Lung (tissue), 11 donors: ENCODE measurements at regions not wholly inside any gene's neighbourhood (a gene's known extent, or its start where the extent isn't known, plus 50 kb on each side); places are given as distances from the start of the nearest gene placed in this dataset.

ENCODE experiments used
- ATAC-seq: fragments of 200-7000 bp; cut with Tn5 transposase; one replicate; pipeline ENCODE4 v1.9.1; 2020; ENCODE audit warnings: moderate number of reproducible peaks; ENCODE audit not compliant: insufficient read depth, low FRiP score
- DNase-seq, 3 donors: peaks; one replicate each; pipeline ENCODE4 v3.0.0-alpha.2; 2013 to 2017
- H3K27ac ChIP-seq, 2 donors: one replicate each; pipeline ENCODE4 v1.5.1; 2013; ENCODE audit warnings: mild to moderate bottlenecking in 2 of 2, moderate library complexity in 2 of 2, control low read depth in 1 of 2, inconsistent platforms in 1 of 2, low read depth in 1 of 2, low read length in 1 of 2
- H3K27me3 ChIP-seq, 3 donors: one replicate each; pipeline ENCODE4 v1.5.1; 2013; ENCODE audit warnings: low read length in 2 of 3; ENCODE audit not compliant: control insufficient read depth in 3 of 3, insufficient read depth in 3 of 3
- H3K36me3 ChIP-seq, 4 donors: one replicate each; pipeline ENCODE4 v1.5.1; 2013; ENCODE audit warnings: low read length in 4 of 4, mild to moderate bottlenecking in 1 of 4, moderate library complexity in 1 of 4; ENCODE audit not compliant: control insufficient read depth in 4 of 4, insufficient read depth in 4 of 4
- H3K4me1 ChIP-seq, 5 donors: one replicate each; pipeline ENCODE4 v1.5.1; 2013; ENCODE audit warnings: low read length in 5 of 5, mild to moderate bottlenecking in 2 of 5, moderate library complexity in 1 of 5; ENCODE audit not compliant: control insufficient read depth in 5 of 5, insufficient read depth in 5 of 5
- H3K4me3 ChIP-seq: one replicate; pipeline ENCODE4 v1.5.1; 2013; ENCODE audit warnings: mild to moderate bottlenecking, control low read depth, moderate library complexity
- H3K9ac ChIP-seq, 2 donors: one replicate each; pipeline ENCODE4 v1.5.1; 2013; ENCODE audit warnings: low read length in 2 of 2, control low read depth in 1 of 2; ENCODE audit not compliant: insufficient read depth in 1 of 2
- H3K9me3 ChIP-seq, 4 donors: one replicate each; pipeline ENCODE4 v1.5.1; 2013; ENCODE audit warnings: low read length in 3 of 4, mild to moderate bottlenecking in 1 of 4, moderate library complexity in 1 of 4; ENCODE audit not compliant: control insufficient read depth in 4 of 4, insufficient read depth in 3 of 4
- CTCF ChIP-seq: IDR thresholded peaks from 2 replicates; pipeline ENCODE4 v1.5.1; 2012; ENCODE audit warnings: mild to moderate bottlenecking; ENCODE audit errors: control extremely low read depth, extremely low read depth
- WGBS, 2 donors: extraction: QIAGEN DNeasy Blood & Tissue Kit; methylation state at CpG; one replicate each; pipeline ENCODE4 v1.1.7; 2013; 5-methylcytosine and 5-hydroxymethylcytosine counted together
- donor health status: control.
- donor health status: control.
- donor health status: Bipolar disorder and iron deficiency.
- donor health status: healthy.
- donor health status: DM: yes; HTN: yes; CAD: no.

DNA sequence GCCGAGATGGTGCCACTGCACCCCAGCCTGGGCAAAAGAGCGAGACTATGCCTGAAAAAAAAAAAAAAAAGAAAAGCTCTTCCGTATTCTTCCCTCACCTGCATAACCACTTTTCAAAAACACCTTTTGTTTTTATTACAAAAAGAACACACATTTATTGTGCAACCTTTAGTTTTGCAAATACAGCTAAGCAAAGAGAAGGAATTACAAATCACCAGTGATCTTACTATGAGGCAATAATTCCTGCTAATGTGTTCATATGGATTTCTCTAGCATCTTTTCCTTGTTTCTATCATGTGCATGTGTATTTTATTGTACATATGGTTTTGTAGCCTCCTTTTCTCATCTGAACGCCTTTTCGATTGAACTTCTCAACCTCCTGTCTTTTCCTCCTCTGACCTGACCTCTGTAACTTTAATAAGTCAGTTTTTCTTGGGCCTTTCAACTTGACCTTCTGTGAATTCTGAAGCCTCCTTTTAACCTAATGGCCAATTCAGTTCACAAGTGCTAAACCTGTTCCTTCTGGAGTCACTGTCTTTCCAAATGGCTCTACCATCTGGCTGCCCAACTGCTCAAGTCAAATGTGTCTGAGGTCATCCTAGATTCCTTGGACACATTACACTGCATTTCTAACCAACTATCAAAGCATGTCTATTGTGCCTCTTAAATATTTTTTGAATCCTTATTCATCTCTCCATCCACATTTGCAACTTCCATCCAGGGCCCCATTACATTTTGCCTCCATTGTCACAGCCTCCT, 59.1 kb upstream of the DAPL1 start:
- H3K27me3 ChIP-seq, result no peaks in the 10 kb centered on the region
- 83 to 86% methylated on average over 5 of the region's 5 CpGs for WGBS, 2 donors
- H3K27ac ChIP-seq, result no peak overlapping the region

GRCh38 chr2:158738363-158738762, 56.8 kb upstream of the DAPL1 start:
- no peak for TF ChIP-seq CTCF
- peaks cover 0 to 4% (median 0%) of the 10 kb centered on the region in 4 donors for H3K9me3 ChIP-seq

More for the DNA sequence above, 59.1 kb upstream of the DAPL1 start:
- DNase-seq (no peak), ATAC-seq (peak; percentile 24)
- no peak overlapping the region for H3K9ac ChIP-seq
- no peak overlapping the region for H3K4me3 ChIP-seq
- peaks cover 0 to 2% (median 0%) of the 10 kb centered on the region in 4 donors for H3K9me3 ChIP-seq
- H3K4me1 ChIP-seq, result peaks cover 0 to 25% (median 4%) of the 10 kb centered on the region in 5 donors
- H3K36me3 ChIP-seq, result no peaks in the 10 kb centered on the region
- TF ChIP-seq CTCF, result no peak

GRCh38 chr2:158740127-158740526, 55.0 kb upstream of the DAPL1 start:
- no peak overlapping the region for H3K9ac ChIP-seq
- ATAC-seq (no peak), DNase-seq (peak in 2 of 3 donors; percentile 47 to 54)
- H3K36me3 ChIP-seq, result no peaks in the 10 kb centered on the region
- H3K9me3 ChIP-seq, result peaks cover 0 to 3% (median 0%) of the 10 kb centered on the region in 4 donors
- H3K4me1 ChIP-seq, result peaks cover 3 to 53% (median 14%) of the 10 kb centered on the region in 5 donors
- H3K4me3 ChIP-seq, result no peak overlapping the region
- TF ChIP-seq CTCF, result no peak
- H3K27ac ChIP-seq, result no peak overlapping the region
- H3K27me3 ChIP-seq, result no peaks in the 10 kb centered on the region
- 89 to 92% methylated on average over 5 of the region's 5 CpGs for WGBS, 2 donors

More at GRCh38 chr2:158738363-158738762, 56.8 kb upstream of the DAPL1 start:
- H3K36me3 ChIP-seq, result no peaks in the 10 kb centered on the region
- H3K9ac ChIP-seq, result no peak overlapping the region
- no peaks in the 10 kb centered on the region for H3K27me3 ChIP-seq
- no peak for DNase-seq
- H3K27ac ChIP-seq, result no peak overlapping the region
- H3K4me3 ChIP-seq, result no peak overlapping the region
- ATAC-seq, result no peak
- H3K4me1 ChIP-seq, result peaks cover 0 to 36% (median 9%) of the 10 kb centered on the region in 5 donors
- 84 to 86% methylated on average over 5 of the region's 5 CpGs for WGBS, 2 donors
